GM21390 (cell line): ENCODE measurements at regions not wholly inside any gene's neighbourhood (a gene's known extent, or its start where the extent isn't known, plus 50 kb on each side); places are given as distances from the start of the nearest gene placed in this dataset.

Experiments
- ATAC-seq: cut with Tn5 transposase; IDR thresholded peaks from one replicate; pipeline ENCODE4 v1.9.1; 2021; ENCODE audit not compliant: unreplicated experiment

DNA sequence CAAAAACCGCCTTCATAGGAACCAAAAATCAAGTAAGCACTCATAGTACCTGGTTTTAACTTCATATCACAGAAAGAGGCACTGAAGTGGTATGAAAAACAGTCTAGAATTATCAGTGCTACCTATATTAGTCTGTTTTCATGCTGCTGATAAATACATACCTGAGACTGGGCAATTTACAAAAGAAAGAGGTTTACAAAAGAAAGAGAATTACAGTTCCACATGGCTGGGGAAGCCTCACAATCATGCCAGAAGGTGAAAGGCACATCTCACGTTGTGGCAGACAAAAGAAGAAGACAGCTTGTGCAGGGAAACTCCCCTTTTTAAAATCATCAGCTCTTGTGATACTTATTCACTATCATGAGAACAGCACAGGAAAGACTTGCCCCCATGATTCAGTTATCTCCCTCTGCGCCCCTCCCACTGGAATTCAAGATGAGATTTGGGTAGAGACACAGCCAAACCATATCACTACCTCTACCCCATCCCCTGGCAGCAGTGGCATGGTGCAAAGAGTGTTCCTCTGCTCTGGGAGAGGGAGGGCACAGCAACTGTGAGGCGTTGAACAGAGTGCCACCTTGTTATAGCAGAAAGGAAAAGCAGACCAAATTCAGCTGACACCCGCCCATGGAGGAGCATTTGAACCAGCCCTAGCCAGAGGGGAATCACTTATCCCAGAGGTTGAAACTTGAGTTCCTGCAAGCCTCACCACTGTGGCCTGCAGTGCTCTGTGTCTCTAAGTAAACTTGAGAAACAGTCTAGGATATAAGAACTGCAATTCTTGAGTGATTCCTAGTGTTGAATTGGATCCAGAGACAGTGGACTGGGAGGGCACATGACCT lies 61.9 kb upstream of the PTPRZ1 start:
- ATAC-seq: no peak

GRCh38 chr7:121807078-121807477 lies 65.9 kb upstream of the PTPRZ1 start:
- no peak for ATAC-seq

- no peak for ATAC-seq
Measured at GRCh38 chr7:121803039-121803438, 69.9 kb upstream of the PTPRZ1 start.

- ATAC-seq: no peak
Measured at GRCh38 chr7:121800916-121801675, 71.9 kb upstream of the PTPRZ1 start.

- ATAC-seq: no peak
Measured at GRCh38 chr7:121798896-121799295, 74.1 kb upstream of the PTPRZ1 start.

GRCh38 chr7:121798453-121798840 lies 74.5 kb upstream of the PTPRZ1 start:
- no peak for ATAC-seq

DNA sequence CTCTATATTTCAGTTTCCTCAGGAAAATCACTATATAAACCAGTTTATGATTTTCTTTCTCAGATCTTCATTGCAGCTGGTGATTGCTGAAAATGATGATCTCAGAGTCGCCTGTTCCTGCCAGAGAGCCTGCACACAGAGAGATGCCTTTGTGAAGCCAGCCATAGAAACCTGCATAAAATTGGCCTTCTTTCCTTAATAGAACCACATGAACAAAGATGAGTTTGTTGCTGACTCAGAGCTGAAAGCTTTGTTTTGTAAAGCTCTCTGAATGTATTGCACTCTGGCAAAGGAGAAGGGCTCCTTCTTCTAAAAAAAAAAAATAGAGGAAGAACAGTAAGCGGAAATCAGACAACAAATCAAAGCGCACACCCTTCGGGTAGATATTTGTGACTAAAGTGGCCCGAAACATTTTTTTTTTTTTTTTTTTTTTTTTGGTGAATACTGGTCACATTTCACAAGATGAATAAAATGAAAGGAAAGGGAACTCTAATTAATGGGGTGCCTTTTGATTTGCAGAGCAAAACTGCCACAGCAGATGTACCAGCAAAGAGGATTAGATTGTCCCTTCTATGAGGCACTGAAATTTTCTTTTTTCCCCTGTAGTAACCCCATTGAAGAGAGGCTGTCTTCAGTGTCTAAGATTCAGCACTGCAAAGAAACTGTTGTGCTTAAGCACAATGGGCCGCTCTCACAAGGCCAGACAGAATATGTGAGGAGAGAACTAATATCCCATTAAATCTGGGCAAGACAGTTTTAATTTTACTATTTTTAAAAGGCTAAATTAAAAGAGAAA lies 75.1 kb upstream of the PTPRZ1 start:
- ATAC-seq: no peak

GRCh38 chr7:121796936-121797656 lies 75.9 kb upstream of the PTPRZ1 start:
- no peak for ATAC-seq

- ATAC-seq: no peak
Measured at GRCh38 chr7:121796381-121796780, 76.6 kb upstream of the PTPRZ1 start.

- ATAC-seq: no peak
Measured at GRCh38 chr7:121795736-121796135, 77.2 kb upstream of the PTPRZ1 start.

DNA sequence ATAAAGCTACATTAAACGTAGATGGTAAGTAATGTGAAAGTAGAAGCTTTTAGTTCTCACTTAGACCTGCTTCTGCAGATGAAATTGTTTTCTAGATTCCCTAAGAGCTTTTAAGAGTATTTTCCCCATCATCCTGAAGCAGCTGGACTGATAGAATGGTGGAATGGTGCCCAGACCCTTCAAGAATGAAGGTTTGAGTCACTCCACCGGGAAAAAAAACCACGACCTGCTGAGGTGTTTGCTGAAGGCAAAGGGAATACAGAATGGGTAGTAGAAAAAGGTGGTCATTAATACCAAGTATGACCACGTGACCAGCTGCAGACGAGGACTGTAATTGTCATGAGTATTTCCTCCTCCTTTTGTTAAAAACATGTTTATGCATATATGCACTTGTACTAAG lies 79.2 kb upstream of the PTPRZ1 start:
- ATAC-seq: no peak

DNA sequence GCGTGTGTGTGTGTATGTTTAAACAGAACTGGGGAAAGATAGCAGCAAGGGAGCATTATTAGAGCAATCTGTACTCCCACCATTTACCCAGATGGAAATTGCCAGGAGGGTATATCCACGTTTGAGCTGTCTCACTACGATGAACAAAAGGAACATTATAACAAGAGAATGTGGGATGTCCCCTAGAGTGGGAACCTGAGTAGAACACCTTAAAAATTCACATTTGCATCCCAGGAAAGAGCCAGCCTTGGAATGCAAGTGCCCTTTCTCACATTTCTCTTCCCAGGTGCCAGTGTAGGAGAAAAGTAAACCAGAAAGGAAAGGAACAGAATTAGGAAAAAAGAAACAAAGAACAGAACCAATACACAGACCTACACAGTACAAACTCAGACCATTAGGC lies 95.3 kb upstream of the PTPRZ1 start:
- ATAC-seq: no peak

DNA sequence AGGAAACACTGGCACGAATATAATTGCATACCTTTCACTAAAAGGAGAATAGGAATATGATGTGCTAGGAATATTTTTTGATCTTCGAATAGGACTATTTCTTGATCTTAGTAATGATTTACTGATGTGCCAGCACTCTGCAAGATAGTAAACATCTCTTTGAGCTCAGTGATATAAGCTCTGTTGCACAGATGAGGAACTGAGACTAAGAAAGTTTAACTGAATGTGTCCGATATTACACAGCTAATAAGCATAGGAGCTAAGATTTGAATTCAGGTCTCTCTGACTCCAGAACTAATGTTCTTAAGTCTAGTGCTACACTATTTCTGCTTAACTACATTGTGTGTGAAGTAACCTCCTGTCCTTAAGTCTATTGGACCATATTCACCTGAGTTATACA lies 98.4 kb upstream of the PTPRZ1 start:
- peak; percentile 54 for ATAC-seq

- ATAC-seq: no peak
Measured at GRCh38 chr7:121766676-121767075, 106.3 kb upstream of the PTPRZ1 start.

- no peak for ATAC-seq
Measured at GRCh38 chr7:121761399-121761798, 111.6 kb upstream of the PTPRZ1 start.

DNA sequence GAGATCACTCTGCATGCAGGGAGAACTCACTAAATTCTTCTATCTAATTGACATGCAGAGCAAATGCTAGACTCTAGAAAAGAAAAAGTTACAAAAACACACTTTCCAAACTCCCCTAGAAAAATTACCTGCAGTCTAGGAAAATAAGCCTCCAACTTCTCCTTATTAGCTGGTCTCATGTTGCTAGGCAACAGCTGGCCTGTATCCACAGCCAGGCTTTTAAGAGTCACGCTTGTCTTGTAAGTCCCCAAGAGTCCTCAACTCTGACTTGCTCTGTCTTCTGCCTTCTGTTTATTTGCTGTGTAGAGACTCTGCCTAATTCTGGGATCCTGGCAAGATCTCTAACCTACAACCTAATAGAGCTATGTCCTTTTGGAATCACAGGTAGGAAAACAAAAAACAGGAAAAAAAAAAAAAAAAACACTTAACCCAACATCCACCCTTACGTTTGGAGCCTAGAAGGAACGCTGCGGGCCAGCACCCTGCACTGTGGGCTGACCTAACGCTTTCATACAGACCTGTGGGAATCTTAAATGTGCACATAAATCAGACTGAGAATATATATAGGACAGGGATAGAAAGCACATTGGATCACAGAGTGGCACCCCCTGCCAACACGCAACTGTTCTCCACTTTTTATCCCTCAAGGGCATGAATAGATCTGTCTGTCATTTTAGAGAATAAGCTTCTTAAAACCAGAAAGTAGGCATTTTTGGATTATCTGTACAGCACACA lies 117.0 kb upstream of the PTPRZ1 start:
- ATAC-seq: no peak

- no peak for ATAC-seq
Measured at GRCh38 chr7:121755286-121755685, 117.7 kb upstream of the PTPRZ1 start.

DNA sequence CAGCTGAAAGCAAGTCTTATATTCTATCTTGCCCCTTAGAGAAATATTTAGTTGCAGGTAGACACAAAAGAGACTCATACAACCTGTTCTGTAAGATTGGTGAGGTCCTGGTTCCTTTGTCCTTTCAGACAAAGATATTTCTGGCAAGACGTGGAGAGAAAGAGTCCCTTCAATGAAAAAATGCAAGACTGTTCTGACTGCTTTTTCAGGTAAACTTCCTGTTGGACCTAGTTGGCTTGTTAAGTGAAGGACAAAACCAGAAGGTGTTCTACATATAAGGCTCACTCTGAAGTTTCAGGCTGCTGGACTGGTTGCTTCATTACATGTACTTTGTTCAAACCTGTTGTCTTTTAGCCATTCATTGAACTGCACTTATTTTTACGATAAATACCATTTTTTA lies 119.0 kb upstream of the PTPRZ1 start:
- ATAC-seq: no peak

DNA sequence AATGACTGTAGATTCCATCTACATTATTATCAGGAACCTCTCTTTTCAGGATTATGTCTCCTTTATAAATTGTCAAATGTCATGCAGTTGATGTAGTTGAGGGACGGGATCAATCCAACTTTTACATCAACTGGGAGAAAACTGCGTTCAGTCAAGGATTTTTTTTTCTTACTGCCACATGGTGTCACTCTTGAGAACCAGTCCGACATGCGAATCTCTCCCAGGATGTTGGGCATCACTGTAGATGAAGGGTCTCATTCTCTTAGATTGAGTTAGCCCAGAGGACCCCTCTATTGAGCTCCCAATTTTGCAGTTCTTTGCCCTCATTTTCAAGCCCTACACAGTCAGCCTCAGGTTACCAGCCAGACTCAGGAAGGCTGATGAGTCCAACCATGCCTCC lies 120.3 kb upstream of the PTPRZ1 start:
- ATAC-seq: no peak

- no peak for ATAC-seq
Measured at GRCh38 chr7:121748546-121748945, 124.4 kb upstream of the PTPRZ1 start.
